Kasumi-1 (cell line): ENCODE measurements at regions not wholly inside any gene's neighbourhood (a gene's known extent, or its start where the extent isn't known, plus 50 kb on each side); places are given as distances from the start of the nearest gene placed in this dataset.
A peak's percentile ranks its signal among the peaks of the same experiment; 100 is the strongest.

Experiments used
- DNase-seq, 2 experiments: peaks; one replicate each; lab custom pipeline; 2025; lab: John Stamatoyannopoulos, UW

DNA sequence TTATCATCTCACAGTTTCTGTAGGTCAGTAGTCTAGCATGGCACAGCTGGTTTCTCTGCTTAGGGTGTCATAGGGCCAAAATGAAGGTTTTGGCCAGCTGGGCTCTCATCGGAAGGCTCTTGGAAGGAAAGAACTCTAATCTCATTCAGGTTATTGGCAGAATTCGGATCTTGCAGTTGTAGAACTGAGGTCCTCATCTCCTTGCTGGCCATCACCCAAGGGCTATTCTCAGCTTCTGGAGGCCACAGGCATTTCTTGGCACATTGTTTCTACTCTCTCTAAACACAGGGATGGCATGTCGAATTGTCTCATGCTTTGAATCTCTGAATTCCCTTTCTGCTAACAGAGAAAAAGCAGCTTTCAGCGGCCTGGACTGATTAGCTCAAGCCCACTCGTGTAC is 258.0 kb upstream of the SMARCA2 start:
- no peak for DNase-seq

- DNase-seq, result no peak
These were observed 256.1 kb upstream of the SMARCA2 start for GRCh38 chr9:1759009-1759408.

- no peak for DNase-seq
These were observed 255.3 kb upstream of the SMARCA2 start for GRCh38 chr9:1759771-1760300.

GRCh38 chr9:1761807-1762206 is 253.3 kb upstream of the SMARCA2 start:
- no peak for DNase-seq

DNA sequence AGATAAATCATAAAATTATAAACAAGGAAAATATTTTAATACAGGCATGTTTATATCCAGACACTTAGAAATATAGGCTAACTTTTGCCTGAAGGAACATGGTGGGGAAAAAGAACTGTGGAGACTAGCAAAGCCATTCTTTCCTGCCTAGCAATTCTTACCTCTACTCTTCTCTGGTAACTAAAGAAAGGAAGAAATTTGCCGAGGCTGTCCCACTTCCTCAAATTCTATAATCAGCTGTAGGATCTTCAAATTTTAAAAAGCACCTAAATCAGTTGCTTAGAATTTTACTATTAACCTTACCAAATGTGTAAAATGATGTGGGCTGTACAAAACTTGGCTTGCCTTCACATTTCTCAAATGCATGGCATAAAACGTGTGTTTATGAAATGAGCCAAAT is 249.1 kb upstream of the SMARCA2 start:
- peak in 1 of 2 experiments; percentile 0 for DNase-seq

- DNase-seq, result no peak
These were observed 246.6 kb upstream of the SMARCA2 start for GRCh38 chr9:1768561-1768960.

- no peak for DNase-seq
These were observed 243.9 kb upstream of the SMARCA2 start for GRCh38 chr9:1771094-1771789.

DNA sequence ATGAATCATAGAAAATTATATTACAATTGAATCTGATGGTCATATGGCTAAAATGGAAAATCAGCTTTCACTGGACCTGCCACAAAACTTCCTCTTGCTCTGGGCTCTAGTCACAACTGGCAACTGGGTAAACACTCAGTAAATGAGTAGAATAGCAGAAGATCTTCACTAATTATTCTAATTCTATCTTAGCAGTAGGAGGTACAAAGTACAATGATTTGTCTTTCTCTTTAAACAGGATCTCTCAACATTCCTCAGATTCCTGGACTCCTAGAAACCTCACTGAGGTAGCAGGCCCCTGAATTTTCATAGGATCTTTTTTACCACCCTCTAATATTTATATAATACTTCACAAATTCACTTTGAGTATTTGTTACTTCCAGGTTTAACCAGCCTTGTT is 239.9 kb upstream of the SMARCA2 start:
- DNase-seq, result no peak

- no peak for DNase-seq
These were observed 238.5 kb upstream of the SMARCA2 start for GRCh38 chr9:1776668-1777067.

DNA sequence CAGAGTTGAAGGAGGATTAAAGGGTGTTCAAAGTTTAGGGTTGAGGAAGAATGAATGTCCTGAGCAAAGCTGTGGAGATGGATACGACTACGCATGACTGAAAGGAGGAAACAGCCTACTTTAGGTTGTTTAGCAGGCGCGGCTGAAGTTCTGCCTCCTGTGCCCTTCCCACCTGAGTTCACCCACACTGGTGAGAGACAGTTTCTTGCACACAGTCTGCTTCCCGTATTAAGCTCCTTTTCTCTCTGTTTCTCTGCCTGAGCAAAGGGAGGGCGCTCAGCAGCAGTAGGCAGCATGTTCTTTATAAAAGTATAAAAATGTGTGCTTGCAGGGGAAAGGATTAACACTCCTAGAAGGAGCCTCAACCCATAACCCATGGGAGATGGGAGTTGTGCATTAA is 224.0 kb upstream of the SMARCA2 start:
- DNase-seq, result no peak

GRCh38 chr9:1794547-1795270 is 220.4 kb upstream of the SMARCA2 start:
- DNase-seq, result no peak

GRCh38 chr9:1804128-1804865 is 210.8 kb upstream of the SMARCA2 start:
- DNase-seq, result no peak

GRCh38 chr9:1829719-1830118 is 185.4 kb upstream of the SMARCA2 start:
- no peak for DNase-seq

GRCh38 chr9:1832960-1833359 is 182.2 kb upstream of the SMARCA2 start:
- DNase-seq, result no peak

DNA sequence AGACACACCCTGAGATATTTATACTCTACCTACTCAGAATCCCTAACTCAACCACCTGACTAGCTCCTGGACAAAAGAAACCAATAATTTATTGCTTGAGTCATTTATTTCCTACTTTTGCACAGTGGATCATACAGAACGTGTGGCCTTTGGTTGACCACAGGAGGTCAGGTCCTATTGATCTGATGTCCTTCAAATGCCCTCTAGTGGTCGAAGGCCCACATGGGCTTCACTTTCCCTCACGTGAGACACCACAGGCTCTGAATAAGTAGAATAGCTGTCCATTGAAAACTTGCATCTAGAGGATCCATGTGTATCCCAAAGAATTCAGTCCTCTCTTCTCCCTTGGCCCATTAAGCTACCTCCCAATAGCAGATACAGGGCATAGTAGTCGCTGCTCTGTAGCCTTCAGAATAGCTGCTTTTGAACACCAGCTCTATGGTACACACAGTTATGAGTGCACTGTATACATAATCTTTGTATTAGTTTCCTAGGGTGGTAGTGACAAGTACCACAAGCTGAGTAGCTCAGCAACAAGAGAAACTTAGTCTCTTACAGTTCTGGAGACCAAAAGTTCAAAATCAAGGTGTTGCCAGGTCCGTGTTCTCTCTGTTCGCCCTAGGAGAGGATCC is 177.6 kb upstream of the SMARCA2 start:
- peak in 1 of 2 experiments; percentile 0 for DNase-seq

DNA sequence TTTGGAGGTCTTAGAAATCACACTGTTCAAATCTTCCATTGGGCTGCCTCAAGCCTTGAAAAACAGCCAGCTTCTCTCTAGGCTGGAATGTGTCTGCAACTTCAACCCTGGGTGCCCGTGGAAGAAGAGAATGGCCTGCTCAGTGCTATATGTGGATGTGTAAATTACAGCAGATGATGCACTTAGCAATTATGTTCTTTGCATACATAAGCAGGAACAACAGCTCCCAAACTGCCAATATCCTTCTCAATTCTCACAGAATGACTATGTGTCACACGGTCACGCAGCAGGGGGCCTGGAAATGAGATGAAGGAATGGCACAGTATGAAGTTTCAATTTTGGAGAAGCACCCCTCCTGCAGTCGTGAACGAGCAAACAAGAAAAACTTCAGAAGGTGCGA is 175.2 kb upstream of the SMARCA2 start:
- DNase-seq, result no peak

DNA sequence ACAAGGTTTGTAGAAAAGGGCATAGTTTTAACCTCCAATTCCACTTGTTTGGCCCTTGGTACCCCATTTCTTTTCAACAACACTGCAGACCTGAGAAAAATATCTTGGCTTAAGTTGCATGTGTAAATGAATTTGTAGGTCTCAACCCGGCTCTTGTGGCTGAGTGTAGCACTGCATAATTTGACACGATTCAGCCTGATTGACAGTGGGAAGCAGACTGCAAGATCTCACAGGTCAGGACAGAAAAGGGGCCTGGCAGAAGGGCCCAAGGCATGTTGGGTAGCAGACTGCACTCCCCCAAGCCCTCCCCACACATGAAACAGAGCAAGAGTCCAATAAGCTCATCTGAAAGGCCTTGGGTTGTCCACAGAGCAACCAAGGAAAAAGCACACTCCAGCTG is 169.7 kb upstream of the SMARCA2 start:
- no peak for DNase-seq

DNA sequence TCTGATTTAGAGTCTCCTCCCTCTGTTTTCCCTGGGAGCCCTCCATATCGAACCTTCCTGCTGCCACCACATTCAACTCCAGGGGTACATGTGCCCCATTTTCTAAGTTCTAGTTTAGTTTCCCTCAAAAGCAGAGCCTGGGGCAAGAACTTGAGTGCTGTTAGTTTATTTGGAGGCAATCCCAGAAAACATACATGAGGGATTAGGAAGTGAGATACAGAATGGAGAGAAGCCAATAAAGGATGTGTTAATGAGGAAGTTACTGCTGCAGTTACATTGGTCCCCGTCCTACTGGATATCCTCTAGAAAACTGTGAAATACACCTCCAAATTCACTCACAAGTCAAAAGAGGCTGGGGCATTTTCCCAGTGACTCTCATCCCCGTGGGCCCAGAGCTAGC is 159.4 kb upstream of the SMARCA2 start:
- no peak for DNase-seq

GRCh38 chr9:1857808-1858207 is 157.3 kb upstream of the SMARCA2 start:
- no peak for DNase-seq

GRCh38 chr9:1869843-1870242 is 145.3 kb upstream of the SMARCA2 start:
- peak in 1 of 2 experiments; percentile 31 for DNase-seq

DNA sequence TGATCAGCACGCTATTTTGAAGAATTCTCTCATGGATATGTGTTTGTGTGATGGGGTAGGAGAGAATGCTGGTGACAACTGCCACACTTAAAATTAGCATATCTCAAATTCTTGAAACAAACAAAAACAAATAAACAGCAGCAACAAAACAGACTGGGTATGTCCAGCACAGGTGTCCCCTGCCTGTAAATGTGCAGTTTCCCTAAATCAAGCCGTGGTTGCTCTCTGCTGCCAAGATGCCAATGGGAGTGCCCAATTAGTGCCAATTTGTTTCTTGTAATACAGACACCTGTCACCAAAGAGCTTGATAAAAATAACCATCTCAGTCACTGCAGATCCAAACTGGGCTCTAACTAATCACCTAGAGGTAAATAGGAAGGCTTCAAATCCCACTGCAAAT is 144.2 kb upstream of the SMARCA2 start:
- no peak for DNase-seq
